ENCODE measurements at regions not wholly inside any gene's neighbourhood (a gene's known extent, or its start where the extent isn't known, plus 50 kb on each side); places are given as distances from the start of the nearest gene placed in this dataset.
"Not testable (repeated sequence)": the region's sequence is repeated elsewhere in the genome, so short reads cannot be mapped to it uniquely, and the experiment has no call there.

DNA sequence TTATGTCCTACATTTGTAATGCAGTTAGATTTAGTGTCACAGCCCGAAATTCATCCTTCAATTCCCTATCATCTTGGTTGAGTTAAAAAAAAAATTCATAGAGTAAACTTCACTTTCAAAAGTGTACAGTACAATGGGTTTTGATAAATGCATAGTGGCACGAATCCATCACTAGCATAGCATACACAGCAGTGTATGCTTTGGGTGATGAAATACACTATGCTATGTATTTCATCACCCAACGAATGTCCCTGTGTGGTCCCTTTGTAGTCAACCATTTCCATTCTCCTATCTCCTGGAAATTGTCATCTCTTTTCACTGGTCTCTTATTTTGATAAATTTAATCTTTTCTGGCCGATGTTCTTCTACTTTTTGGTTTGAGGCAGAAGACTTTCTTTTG lies 129.4 kb upstream of the BASP1 start:
- H3K9ac ChIP-seq (ENCODE audit: low read depth, low read length), result no peak overlapping the region
- H3K36me3 ChIP-seq (ENCODE audit: control insufficient read depth, insufficient read depth, low read length), result no peaks in the 10 kb centered on the region
- H3K4me1 ChIP-seq (ENCODE audit: control insufficient read depth, insufficient read depth, low read length), result no peaks in the 10 kb centered on the region
- H3K4me3 ChIP-seq (ENCODE audit: low read depth, low read length), result no peak overlapping the region
- no peaks in the 10 kb centered on the region for H3K27me3 ChIP-seq (ENCODE audit: control insufficient read depth, insufficient read depth, low read length)
- H3K27ac ChIP-seq (ENCODE audit: low read depth, low read length), result no peak overlapping the region
- H3K9me3 ChIP-seq (ENCODE audit: control insufficient read depth, insufficient read depth, low read length), result no peaks in the 10 kb centered on the region

DNA sequence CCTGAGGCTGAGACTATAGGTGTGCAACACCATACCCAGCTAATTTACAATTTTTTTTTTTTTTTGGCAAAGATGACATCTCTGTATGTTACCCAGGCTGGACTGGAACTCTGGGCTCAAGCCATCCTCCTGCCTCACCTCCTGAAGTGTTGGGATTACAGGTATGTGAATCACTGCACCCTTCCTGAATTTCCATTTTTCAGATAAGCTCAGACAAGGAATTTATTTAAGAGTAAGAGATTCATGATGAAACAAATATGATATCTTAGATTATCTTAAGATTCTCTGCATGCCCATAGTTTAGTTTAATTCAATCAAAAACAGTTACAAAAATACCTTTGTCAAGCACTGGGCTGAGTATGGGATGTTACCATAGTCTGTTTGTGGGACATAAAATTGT lies 128.4 kb upstream of the BASP1 start:
- Histone ChIP-seq H3K36me3 (ENCODE audit: control insufficient read depth, insufficient read depth, low read length) (no peaks in the 10 kb centered on the region), H3K9me3 (ENCODE audit: control insufficient read depth, insufficient read depth, low read length) (no peaks in the 10 kb centered on the region), H3K27me3 (ENCODE audit: control insufficient read depth, insufficient read depth, low read length) (no peaks in the 10 kb centered on the region), H3K9ac (ENCODE audit: low read depth, low read length) (no peak overlapping the region), H3K27ac (ENCODE audit: low read depth, low read length) (no peak overlapping the region), H3K4me3 (ENCODE audit: low read depth, low read length) (no peak overlapping the region), H3K4me1 (ENCODE audit: control insufficient read depth, insufficient read depth, low read length) (no peaks in the 10 kb centered on the region)

- Histone ChIP-seq H3K36me3 (ENCODE audit: control insufficient read depth, insufficient read depth, low read length) (no peaks in the 10 kb centered on the region), H3K4me3 (ENCODE audit: low read depth, low read length) (no peak overlapping the region), H3K9ac (ENCODE audit: low read depth, low read length) (no peak overlapping the region), H3K27ac (ENCODE audit: low read depth, low read length) (no peak overlapping the region), H3K9me3 (ENCODE audit: control insufficient read depth, insufficient read depth, low read length) (no peaks in the 10 kb centered on the region), H3K27me3 (ENCODE audit: control insufficient read depth, insufficient read depth, low read length) (no peaks in the 10 kb centered on the region), H3K4me1 (ENCODE audit: control insufficient read depth, insufficient read depth, low read length) (no peaks in the 10 kb centered on the region)
These were observed 127.7 kb upstream of the BASP1 start for GRCh38 chr5:17089690-17090089.

DNA sequence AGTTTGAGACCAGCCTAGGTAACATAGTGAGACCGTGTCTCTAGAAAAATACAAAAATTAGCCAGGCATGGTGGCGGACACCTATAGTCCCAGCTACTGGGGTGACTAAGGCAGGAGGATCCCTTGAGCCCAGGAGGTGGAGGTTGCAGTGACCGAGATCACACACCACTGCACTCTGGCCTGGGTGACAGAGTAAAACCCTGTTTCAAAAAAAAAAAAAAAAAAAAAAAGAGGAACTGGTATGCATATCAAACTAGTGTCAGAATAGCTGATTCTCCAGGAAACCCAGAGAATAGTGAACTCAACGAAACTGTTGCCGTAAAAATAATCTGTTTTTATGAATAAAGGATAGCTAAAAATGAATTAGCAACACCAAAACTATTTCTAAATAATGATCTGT lies 126.6 kb upstream of the BASP1 start:
- H3K4me3 ChIP-seq (ENCODE audit: low read depth, low read length), result no peak overlapping the region
- H3K9me3 ChIP-seq (ENCODE audit: control insufficient read depth, insufficient read depth, low read length), result no peaks in the 10 kb centered on the region
- H3K9ac ChIP-seq (ENCODE audit: low read depth, low read length), result no peak overlapping the region
- no peak overlapping the region for H3K27ac ChIP-seq (ENCODE audit: low read depth, low read length)
- H3K36me3 ChIP-seq (ENCODE audit: control insufficient read depth, insufficient read depth, low read length), result no peaks in the 10 kb centered on the region
- no peaks in the 10 kb centered on the region for H3K27me3 ChIP-seq (ENCODE audit: control insufficient read depth, insufficient read depth, low read length)
- no peaks in the 10 kb centered on the region for H3K4me1 ChIP-seq (ENCODE audit: control insufficient read depth, insufficient read depth, low read length)

GRCh38 chr5:17094830-17095229 lies 122.6 kb upstream of the BASP1 start:
- H3K4me1 ChIP-seq (ENCODE audit: control insufficient read depth, insufficient read depth, low read length), result peaks cover 6% of the 10 kb centered on the region; the same call in 1 of the 2 replicates
- H3K9ac ChIP-seq (ENCODE audit: low read depth, low read length), result no peak overlapping the region
- no peaks in the 10 kb centered on the region for H3K36me3 ChIP-seq (ENCODE audit: control insufficient read depth, insufficient read depth, low read length)
- H3K4me3 ChIP-seq (ENCODE audit: low read depth, low read length), result no peak overlapping the region
- no peaks in the 10 kb centered on the region for H3K9me3 ChIP-seq (ENCODE audit: control insufficient read depth, insufficient read depth, low read length)
- no peak overlapping the region for H3K27ac ChIP-seq (ENCODE audit: low read depth, low read length)
- no peaks in the 10 kb centered on the region for H3K27me3 ChIP-seq (ENCODE audit: control insufficient read depth, insufficient read depth, low read length)

- Histone ChIP-seq H3K4me3 (ENCODE audit: low read depth, low read length) (no peak overlapping the region), H3K27ac (ENCODE audit: low read depth, low read length) (no peak overlapping the region), H3K9me3 (ENCODE audit: control insufficient read depth, insufficient read depth, low read length) (no peaks in the 10 kb centered on the region), H3K27me3 (ENCODE audit: control insufficient read depth, insufficient read depth, low read length) (no peaks in the 10 kb centered on the region), H3K36me3 (ENCODE audit: control insufficient read depth, insufficient read depth, low read length) (no peaks in the 10 kb centered on the region), H3K4me1 (ENCODE audit: control insufficient read depth, insufficient read depth, low read length) (peaks cover 6% of the 10 kb centered on the region; the same call in 1 of the 2 replicates), H3K9ac (ENCODE audit: low read depth, low read length) (no peak overlapping the region)
These were observed 120.3 kb upstream of the BASP1 start for GRCh38 chr5:17096952-17097695.

DNA sequence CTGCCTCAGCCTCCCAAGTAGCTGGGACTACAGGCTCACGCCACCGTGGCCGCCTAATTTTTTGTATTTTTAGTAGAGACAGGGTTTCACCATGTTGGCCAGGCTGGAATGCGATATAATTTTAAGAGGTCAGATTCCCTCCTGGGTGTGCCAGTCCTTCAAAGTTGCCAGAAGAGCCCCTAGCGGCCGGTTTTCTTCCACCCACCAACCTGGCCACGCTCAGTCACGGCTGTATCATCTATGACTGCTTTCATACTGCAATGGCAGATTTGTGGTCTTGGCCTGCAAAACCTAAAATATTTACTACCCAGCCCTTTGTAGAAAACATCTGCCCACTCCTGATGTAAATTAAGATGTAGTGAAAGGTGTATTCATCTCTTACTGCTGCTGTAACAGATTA lies 117.5 kb upstream of the BASP1 start:
- Histone ChIP-seq H3K27me3 (ENCODE audit: control insufficient read depth, insufficient read depth, low read length) (no peaks in the 10 kb centered on the region), H3K9ac (ENCODE audit: low read depth, low read length) (no peak overlapping the region), H3K27ac (ENCODE audit: low read depth, low read length) (no peak overlapping the region), H3K4me1 (ENCODE audit: control insufficient read depth, insufficient read depth, low read length) (peaks cover 12% of the 10 kb centered on the region), H3K9me3 (ENCODE audit: control insufficient read depth, insufficient read depth, low read length) (no peaks in the 10 kb centered on the region), H3K4me3 (ENCODE audit: low read depth, low read length) (no peak overlapping the region), H3K36me3 (ENCODE audit: control insufficient read depth, insufficient read depth, low read length) (no peaks in the 10 kb centered on the region)

- H3K4me3 ChIP-seq (ENCODE audit: low read depth, low read length), result no peak overlapping the region
- no peak overlapping the region for H3K27ac ChIP-seq (ENCODE audit: low read depth, low read length)
- H3K36me3 ChIP-seq (ENCODE audit: control insufficient read depth, insufficient read depth, low read length), result no peaks in the 10 kb centered on the region
- no peak overlapping the region for H3K9ac ChIP-seq (ENCODE audit: low read depth, low read length)
- no peaks in the 10 kb centered on the region for H3K9me3 ChIP-seq (ENCODE audit: control insufficient read depth, insufficient read depth, low read length)
- H3K4me1 ChIP-seq (ENCODE audit: control insufficient read depth, insufficient read depth, low read length), result peaks cover 6% of the 10 kb centered on the region; the same call in 1 of the 2 replicates
- no peaks in the 10 kb centered on the region for H3K27me3 ChIP-seq (ENCODE audit: control insufficient read depth, insufficient read depth, low read length)
These were observed 114.0 kb upstream of the BASP1 start for GRCh38 chr5:17103461-17103860.

DNA sequence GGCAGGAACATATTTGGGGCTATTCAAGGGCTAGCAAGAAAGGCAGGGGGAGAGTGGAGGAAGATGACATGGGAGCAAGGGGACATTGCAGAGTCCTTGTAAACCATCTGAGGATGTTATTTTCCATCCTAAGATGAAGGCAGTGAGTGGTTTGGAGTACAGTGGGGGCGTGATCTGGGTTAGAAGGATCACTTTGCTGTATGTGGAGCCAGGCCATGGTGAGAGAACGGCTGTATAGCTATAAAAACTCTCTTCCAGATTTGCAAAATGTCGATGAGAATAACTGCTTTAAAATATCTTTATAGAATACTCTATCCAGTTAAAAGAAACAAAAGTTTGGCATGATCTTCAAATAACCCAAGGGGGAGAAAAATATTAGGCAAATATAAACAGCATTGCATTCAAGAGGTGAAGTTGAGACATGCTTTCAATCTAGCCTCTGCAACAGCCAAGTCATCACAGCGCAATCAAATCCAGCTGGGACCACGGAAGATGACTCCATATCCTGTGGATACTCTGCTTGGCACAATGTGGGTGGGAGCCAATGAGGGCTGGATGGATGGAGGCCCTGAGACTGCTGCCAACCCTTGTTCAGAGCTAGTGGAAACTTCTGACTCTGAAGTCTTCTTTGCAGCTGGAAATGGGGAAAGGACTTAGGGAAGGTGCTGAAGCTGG lies 111.5 kb upstream of the BASP1 start:
- Histone ChIP-seq H3K9ac (ENCODE audit: low read depth, low read length) (no peak overlapping the region), H3K36me3 (ENCODE audit: control insufficient read depth, insufficient read depth, low read length) (no peaks in the 10 kb centered on the region), H3K9me3 (ENCODE audit: control insufficient read depth, insufficient read depth, low read length) (no peaks in the 10 kb centered on the region), H3K27ac (ENCODE audit: low read depth, low read length) (no peak overlapping the region), H3K4me1 (ENCODE audit: control insufficient read depth, insufficient read depth, low read length) (peaks cover 6% of the 10 kb centered on the region), H3K4me3 (ENCODE audit: low read depth, low read length) (no peak overlapping the region), H3K27me3 (ENCODE audit: control insufficient read depth, insufficient read depth, low read length) (no peaks in the 10 kb centered on the region)

DNA sequence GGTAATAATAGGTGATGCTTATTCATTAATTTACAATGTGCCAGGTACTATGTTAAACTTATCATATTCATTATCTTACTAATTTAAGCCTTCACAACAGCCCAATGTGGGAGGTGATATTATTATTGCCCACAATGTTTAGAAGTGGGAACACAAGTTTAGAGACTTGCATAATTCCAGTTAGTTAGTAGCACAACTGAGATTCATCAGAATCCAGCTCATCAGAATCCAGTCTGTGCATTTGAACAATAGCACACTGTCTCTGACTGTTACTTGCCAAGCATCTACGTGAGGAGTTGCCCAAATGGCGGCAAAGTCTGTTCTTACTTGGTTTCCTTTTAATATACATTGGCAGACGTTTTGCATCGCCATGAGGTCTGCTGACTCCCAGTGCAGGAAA lies 110.9 kb upstream of the BASP1 start:
- no peaks in the 10 kb centered on the region for H3K9me3 ChIP-seq (ENCODE audit: control insufficient read depth, insufficient read depth, low read length)
- no peak overlapping the region for H3K9ac ChIP-seq (ENCODE audit: low read depth, low read length)
- no peak overlapping the region for H3K27ac ChIP-seq (ENCODE audit: low read depth, low read length)
- H3K4me3 ChIP-seq (ENCODE audit: low read depth, low read length), result no peak overlapping the region
- no peaks in the 10 kb centered on the region for H3K36me3 ChIP-seq (ENCODE audit: control insufficient read depth, insufficient read depth, low read length)
- H3K27me3 ChIP-seq (ENCODE audit: control insufficient read depth, insufficient read depth, low read length), result no peaks in the 10 kb centered on the region
- H3K4me1 ChIP-seq (ENCODE audit: control insufficient read depth, insufficient read depth, low read length), result peaks cover 6% of the 10 kb centered on the region

DNA sequence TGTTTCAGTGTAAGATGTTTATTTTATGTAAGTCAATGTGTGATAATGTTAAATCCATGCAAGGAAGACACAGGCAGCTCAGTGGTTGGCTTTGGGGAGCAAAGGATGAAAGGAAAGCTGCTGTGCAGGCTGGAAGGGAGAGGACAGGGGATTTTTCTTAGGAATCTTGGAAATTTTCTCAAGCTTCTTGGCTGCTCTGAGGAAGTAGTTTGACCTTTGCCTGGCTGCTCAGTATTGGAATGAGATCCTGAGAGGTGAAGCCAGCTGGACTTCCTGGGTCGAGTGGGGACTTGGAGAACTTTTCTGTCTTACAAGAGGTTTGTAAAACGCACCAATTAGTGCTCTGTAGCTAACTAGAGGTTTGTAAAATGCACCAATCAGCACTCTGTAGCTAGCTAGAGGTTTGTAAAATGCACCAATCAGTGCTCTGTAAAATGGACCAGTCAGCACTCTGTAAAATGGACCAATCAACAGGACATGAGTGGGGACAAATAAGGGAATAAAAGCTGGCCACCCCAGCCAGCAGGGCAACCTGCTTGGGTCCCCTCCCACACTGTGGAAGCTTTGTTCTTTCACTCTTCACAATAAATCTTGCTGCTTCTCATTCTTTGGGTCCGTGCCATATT lies 105.2 kb upstream of the BASP1 start:
- H3K27me3 ChIP-seq (ENCODE audit: control insufficient read depth, insufficient read depth, low read length); H3K9me3 ChIP-seq (ENCODE audit: control insufficient read depth, insufficient read depth, low read length); H3K4me3 ChIP-seq (ENCODE audit: low read depth, low read length); H3K9ac ChIP-seq (ENCODE audit: low read depth, low read length); H3K36me3 ChIP-seq (ENCODE audit: control insufficient read depth, insufficient read depth, low read length); H3K27ac ChIP-seq (ENCODE audit: low read depth, low read length): not testable (repeated sequence)
- H3K4me1 ChIP-seq (ENCODE audit: control insufficient read depth, insufficient read depth, low read length), result peaks cover 23% of the 10 kb centered on the region

Data from HUES48 (cell line).